Embryonic facial prominence (tissue), 1 donor: ENCODE measurements at regions not wholly inside any gene's neighbourhood (a gene's known extent, or its start where the extent isn't known, plus 50 kb on each side); places are given as distances from the start of the nearest gene placed in this dataset.
"Not testable (repeated sequence)": the region's sequence is repeated elsewhere in the genome, so short reads cannot be mapped to it uniquely, and the experiment has no call there.

Source experiments
- DNase-seq: peaks from one replicate; pipeline ENCODE4 v3.0.0-alpha.2; 2016; ENCODE audit errors: extremely low spot score

GRCh38 chr3:153551536-153552285, 389.7 kb downstream of the RAP2B start:
- no peak for DNase-seq

DNA sequence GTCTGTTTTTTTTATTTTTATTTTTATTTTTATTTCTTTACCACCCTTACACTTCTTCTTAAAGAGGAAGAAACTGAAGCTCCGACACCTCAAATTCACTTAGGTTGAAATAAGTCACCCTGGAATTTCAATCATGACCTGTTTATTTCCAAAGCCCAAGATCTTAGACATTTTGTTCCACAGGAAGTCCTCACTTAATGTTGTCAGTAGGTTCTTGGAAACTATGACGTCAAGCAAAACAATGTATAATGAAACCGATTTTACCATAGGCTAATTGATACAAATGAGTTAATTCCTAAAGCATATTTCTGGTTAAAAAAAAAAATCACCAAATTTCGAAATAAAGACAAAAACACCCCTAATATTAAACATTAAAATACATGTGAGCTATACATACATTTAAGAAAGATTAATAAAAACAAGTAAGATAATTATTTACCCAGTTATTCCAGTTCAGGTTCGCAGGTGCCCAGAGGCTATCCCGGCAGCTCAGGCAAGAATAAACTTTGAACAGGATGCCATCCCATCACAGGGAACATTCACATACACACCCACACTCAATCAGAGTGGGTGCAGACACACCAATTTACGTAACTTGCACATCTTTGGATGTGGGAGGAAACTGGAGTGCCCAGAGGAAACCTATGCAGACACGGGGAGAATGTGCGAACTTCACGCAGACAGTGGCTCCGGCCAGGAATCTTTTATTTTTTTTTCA, 391.0 kb downstream of the RAP2B start:
- DNase-seq = no peak

GRCh38 chr3:153553605-153553945, 391.5 kb downstream of the RAP2B start:
- DNase-seq = no peak

- DNase-seq = no peak
These were observed 393.9 kb downstream of the RAP2B start for GRCh38 chr3:153555919-153556318.

GRCh38 chr3:153559366-153559765, 397.3 kb downstream of the RAP2B start:
- DNase-seq = not testable (repeated sequence)

DNA sequence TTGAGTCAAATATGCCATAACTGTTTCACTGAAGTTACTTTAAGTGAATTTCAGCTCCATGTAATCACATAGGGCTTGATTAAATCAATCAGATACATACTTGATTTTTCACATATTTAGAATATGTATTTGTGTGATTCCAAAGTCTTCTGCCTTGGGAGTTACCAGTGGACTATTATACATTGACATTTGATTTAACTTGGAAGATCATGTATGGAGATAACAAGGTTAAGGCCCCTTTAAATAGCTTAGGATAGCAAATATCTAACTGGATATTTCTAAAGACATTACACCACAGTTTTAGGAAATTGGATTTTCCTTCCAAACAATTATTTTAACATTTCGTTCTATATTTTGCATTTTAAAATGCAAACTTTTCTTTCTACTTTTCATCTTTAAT, 405.0 kb downstream of the RAP2B start:
- no peak for DNase-seq

- DNase-seq = no peak
These were observed 405.5 kb downstream of the RAP2B start for GRCh38 chr3:153567556-153567955.

- not testable (repeated sequence) for DNase-seq
These were observed 408.5 kb downstream of the RAP2B start for GRCh38 chr3:153570481-153570880.

- no peak for DNase-seq
These were observed 410.1 kb downstream of the RAP2B start for GRCh38 chr3:153572165-153572564.

GRCh38 chr3:153572654-153573053, 410.6 kb downstream of the RAP2B start:
- no peak for DNase-seq

DNA sequence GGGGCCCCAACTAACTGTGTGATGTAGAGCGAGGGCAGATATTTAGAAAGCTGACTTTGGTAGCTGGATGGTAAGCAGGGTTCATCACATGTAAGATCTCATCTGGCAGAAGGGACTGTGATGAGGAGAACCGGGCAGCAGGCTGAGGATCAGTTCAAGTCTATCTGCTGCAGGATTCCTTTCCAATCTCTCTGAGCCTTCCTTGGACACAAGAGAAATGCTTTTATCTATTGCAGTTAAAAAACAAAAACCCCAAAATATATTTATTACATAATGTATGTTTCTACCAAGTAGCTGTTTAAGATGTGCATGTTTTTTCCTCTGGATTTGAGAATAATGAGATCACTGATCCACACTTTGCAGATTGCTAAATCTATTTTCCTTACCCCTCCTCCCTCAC, 411.5 kb downstream of the RAP2B start:
- no peak for DNase-seq

- DNase-seq = no peak
These were observed 412.4 kb downstream of the RAP2B start for GRCh38 chr3:153574445-153574844.

GRCh38 chr3:153577059-153577736, 415.2 kb downstream of the RAP2B start:
- DNase-seq = no peak

- no peak for DNase-seq
These were observed 416.0 kb downstream of the RAP2B start for GRCh38 chr3:153578046-153578445.

DNA sequence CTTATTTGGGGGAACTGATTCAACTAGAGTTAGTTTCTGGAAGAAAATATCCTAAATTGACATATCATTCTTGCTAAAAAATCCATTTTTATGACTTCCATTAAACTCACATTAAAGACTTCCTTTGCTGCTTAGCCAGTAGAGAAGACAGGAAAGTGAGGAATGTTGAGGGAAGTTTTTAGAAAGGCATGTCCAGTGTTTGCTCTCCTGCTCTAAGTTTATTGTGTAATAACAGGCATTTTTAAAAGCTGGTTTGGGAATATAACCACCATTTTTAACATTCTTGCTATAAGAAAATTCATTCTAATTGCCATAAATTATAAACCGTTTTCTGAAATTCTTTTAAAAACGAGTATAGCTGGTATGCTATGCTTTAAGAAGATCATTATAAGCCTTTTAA, 428.0 kb downstream of the RAP2B start:
- no peak for DNase-seq

- DNase-seq = no peak
These were observed 429.7 kb downstream of the RAP2B start for GRCh38 chr3:153591561-153592245.

DNA sequence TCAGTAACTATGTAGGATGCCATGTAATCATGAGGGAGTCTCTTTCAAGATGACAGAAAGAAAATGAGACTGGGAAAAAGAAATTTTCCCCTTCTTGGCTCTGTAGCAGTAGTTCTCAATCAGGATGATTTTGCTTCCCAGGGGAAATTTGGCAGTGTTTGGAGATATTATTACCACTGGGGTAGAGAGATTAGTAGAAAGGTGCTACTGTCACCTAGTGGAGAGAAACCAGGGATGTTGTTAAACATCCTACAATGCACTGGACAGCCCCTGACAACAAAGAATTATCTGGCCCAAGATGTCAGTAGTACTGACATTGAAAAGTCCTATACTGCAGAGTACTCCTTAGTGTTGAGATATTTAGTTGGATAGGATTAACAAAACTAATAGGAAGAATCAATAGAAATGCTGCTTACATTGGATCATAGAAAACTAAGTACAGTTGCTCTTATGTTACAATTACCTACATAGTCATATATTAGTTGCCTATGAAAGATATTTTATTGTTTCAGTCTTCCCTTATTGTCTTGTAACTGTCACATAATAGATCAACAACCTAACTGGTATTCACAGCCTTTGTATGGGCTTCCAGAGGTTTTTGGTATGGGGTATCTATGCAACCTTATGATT, 433.3 kb downstream of the RAP2B start:
- no peak for DNase-seq

- no peak for DNase-seq
These were observed 434.4 kb downstream of the RAP2B start for GRCh38 chr3:153596401-153596800.

DNA sequence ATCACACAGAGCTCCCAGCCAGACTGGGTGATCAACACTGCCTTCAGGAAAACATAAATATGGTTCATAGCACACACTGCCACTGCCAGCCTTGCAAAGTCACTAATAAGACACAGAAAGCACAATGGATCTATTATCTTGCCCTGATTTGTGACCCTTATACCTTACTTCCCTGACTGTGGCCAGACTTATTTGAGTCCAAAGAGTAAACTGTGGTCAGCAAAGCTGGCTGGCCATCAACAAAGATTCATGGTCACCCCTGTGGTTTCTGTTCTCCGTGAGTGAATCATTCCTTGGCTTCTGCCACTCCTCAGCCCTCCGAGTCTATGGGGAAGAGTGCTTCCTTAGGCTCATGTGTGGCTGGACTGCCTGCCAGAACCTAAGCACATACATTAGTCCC, 437.7 kb downstream of the RAP2B start:
- no peak for DNase-seq

DNA sequence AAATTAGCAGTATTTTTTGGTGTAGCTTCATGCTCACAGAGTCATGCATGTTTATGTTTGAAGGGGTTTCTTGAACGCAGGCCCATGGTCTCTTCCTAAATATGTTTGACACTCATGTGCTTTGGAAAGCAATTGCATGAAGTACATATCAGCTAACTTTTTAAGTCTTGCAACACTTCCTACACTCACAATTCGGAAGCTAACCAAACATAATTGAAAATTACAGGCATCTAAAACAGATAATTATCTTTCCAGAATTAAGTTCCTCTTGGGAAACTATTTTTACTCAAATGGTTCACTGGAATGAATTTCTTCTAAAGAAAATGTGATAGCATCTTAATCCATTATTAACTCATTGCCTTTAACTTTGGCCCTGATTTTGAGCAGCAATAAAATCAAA, 438.9 kb downstream of the RAP2B start:
- no peak for DNase-seq

DNA sequence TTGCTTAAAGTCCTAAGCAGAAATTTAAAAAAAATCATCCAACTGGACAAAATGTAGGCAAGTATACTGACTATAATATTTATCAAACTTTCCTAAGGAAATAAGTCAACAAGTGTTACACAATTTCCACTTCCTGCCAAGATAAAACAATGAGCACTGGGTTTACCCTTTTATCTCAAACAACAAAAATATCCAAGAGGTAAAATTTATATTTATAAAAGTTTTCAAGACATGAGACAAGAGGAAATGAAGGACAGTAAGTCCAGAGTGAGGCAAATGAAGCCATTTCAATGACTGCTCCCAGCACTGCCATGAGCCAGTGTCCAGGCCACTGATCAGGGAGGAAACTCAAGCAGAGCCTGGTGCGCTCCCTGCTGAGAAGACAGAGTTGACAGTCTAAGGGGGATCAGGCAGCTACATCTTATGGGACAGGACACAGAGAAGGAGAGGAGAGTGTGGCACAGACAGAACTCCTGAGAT, 439.4 kb downstream of the RAP2B start:
- DNase-seq = no peak

DNA sequence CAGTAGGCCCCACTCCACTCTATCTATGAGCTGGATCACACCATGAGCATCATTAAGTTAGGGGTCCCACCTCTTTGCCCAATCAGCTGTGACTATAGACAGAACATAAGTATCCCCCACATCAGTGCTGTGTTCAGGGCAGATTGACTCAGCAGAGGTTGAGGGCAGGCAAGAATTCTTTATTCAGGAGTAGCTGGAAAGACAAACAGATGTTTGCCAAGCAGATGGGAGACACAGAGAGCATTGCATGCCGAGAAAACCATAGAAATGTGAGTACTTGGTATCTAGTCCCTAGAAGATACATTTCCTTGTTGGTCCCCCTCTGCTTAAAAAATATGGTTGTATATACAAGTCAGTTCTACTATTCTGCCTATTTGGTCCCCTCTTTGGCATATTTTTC, 440.8 kb downstream of the RAP2B start:
- no peak for DNase-seq
